ENCODE measurements at regions not wholly inside any gene's neighbourhood (a gene's known extent, or its start where the extent isn't known, plus 50 kb on each side); places are given as distances from the start of the nearest gene placed in this dataset.

GRCh38 chr18:47602273-47602897 is 328.1 kb downstream of the SMAD2 start:
- TF ChIP-seq POLR2AphosphoS5 (IDR thresholded peaks at IDR 0.05; ENCODE audit: low read depth, low read length) (no peak), TAF1 (IDR thresholded peaks at IDR 0.05; ENCODE audit: low read depth, low read length) (no peak), POLR2A (IDR thresholded peaks at IDR 0.05; ENCODE audit: low read depth, low read length) (no peak), PAX5 (IDR thresholded peaks at IDR 0.05; ENCODE audit: insufficient read depth, low read length, severe bottlenecking) (no peak)

Measured in GM12891 (cell line).